ENCODE measurements at regions not wholly inside any gene's neighbourhood (a gene's known extent, or its start where the extent isn't known, plus 50 kb on each side); places are given as distances from the start of the nearest gene placed in this dataset.

- Histone ChIP-seq H3K4me3 (replicated peaks in 1 of 4; ENCODE audit: control extremely low read depth in 1 of 4, insufficient read depth in 1 of 4, low read depth in 3 of 4, low read length in 4 of 4) (no peak overlapping the region), H3K27ac (ENCODE audit: insufficient read depth, low read length) (no peak overlapping the region), H4K20me1 (ENCODE audit: control insufficient read depth, extremely low read depth, insufficient read depth, low read length) (no peaks in the 10 kb centered on the region), H3K9me3 (ENCODE audit: control insufficient read depth, insufficient read depth, low read depth, low read length) (no peaks in the 10 kb centered on the region), H3K79me2 (ENCODE audit: control insufficient read depth, insufficient read depth, low read length) (no peaks in the 10 kb centered on the region), H3K27me3 (ENCODE audit: control insufficient read depth, insufficient read depth, low read length) (no peaks in the 10 kb centered on the region), H2AFZ (ENCODE audit: low read length) (no peak overlapping the region), H3K9ac (ENCODE audit: insufficient read depth, low read length) (no peak overlapping the region), H3K4me1 (ENCODE audit: control insufficient read depth, extremely low read depth, insufficient read depth, low read length) (no peaks in the 10 kb centered on the region), H3K36me3 (ENCODE audit: control insufficient read depth, insufficient read depth, low read length) (no peaks in the 10 kb centered on the region), H3K4me2 (ENCODE audit: extremely low read depth, insufficient read depth, low read length) (no peak overlapping the region)
- no peak for DNase-seq (ENCODE audit: low read depth in 2 of 2)
- no peak for TF ChIP-seq CTCF (conservative IDR thresholded peaks at IDR 0.05 in 1 of 2, IDR thresholded peaks at IDR 0.05 in 1 of 2; ENCODE audit: low read depth in 1 of 2, low read length in 2 of 2)
- no peak for TF ChIP-seq EZH2 (IDR thresholded peaks at IDR 0.05; ENCODE audit: low read length, missing control alignments)
These were observed 321.7 kb downstream of the ANKRD50 start for GRCh38 chr4:124390861-124391260.

- H3K79me2 ChIP-seq (ENCODE audit: control insufficient read depth, insufficient read depth, low read length): no peaks in the 10 kb centered on the region
- no peaks in the 10 kb centered on the region for H4K20me1 ChIP-seq (ENCODE audit: control insufficient read depth, extremely low read depth, insufficient read depth, low read length)
- no peak for DNase-seq (ENCODE audit: low read depth in 2 of 2)
- H3K9ac ChIP-seq (ENCODE audit: insufficient read depth, low read length): no peak overlapping the region
- no peak overlapping the region for H3K4me2 ChIP-seq (ENCODE audit: extremely low read depth, insufficient read depth, low read length)
- no peaks in the 10 kb centered on the region for H3K36me3 ChIP-seq (ENCODE audit: control insufficient read depth, insufficient read depth, low read length)
- H2AFZ ChIP-seq (ENCODE audit: low read length): no peak overlapping the region
- no peak for TF ChIP-seq CTCF (conservative IDR thresholded peaks at IDR 0.05 in 1 of 2, IDR thresholded peaks at IDR 0.05 in 1 of 2; ENCODE audit: low read depth in 1 of 2, low read length in 2 of 2)
- TF ChIP-seq EZH2 (IDR thresholded peaks at IDR 0.05; ENCODE audit: low read length, missing control alignments): no peak
- no peak overlapping the region for H3K4me3 ChIP-seq (replicated peaks in 1 of 4; ENCODE audit: control extremely low read depth in 1 of 4, insufficient read depth in 1 of 4, low read depth in 3 of 4, low read length in 4 of 4)
- no peaks in the 10 kb centered on the region for H3K4me1 ChIP-seq (ENCODE audit: control insufficient read depth, extremely low read depth, insufficient read depth, low read length)
- H3K27ac ChIP-seq (ENCODE audit: insufficient read depth, low read length): no peak overlapping the region
- no peaks in the 10 kb centered on the region for H3K9me3 ChIP-seq (ENCODE audit: control insufficient read depth, insufficient read depth, low read depth, low read length)
- no peaks in the 10 kb centered on the region for H3K27me3 ChIP-seq (ENCODE audit: control insufficient read depth, insufficient read depth, low read length)
These were observed 316.2 kb downstream of the ANKRD50 start for GRCh38 chr4:124396333-124396732.

DNA sequence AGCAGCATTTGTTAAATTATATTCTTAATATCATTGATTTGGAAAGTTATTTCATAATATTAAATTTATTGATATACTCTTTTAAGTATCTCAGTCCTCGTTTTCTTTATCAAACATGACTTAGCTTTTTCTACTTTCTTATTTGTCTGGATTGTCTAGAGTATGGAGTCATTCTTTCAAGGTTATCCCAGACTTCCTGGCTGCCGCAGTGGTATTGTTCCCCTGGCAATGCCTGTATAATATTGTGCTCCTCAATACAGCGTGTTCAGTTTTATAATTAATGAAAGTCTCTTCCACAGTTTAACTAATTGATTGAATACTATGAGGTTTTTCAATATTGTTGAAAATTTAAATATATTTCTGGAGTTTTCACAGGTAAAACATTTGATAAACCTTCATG, 310.9 kb downstream of the ANKRD50 start:
- no peaks in the 10 kb centered on the region for H3K27me3 ChIP-seq (ENCODE audit: control insufficient read depth, insufficient read depth, low read length)
- no peak for DNase-seq (ENCODE audit: low read depth in 2 of 2)
- no peak overlapping the region for H3K9ac ChIP-seq (ENCODE audit: insufficient read depth, low read length)
- H4K20me1 ChIP-seq (ENCODE audit: control insufficient read depth, extremely low read depth, insufficient read depth, low read length): no peaks in the 10 kb centered on the region
- no peaks in the 10 kb centered on the region for H3K4me1 ChIP-seq (ENCODE audit: control insufficient read depth, extremely low read depth, insufficient read depth, low read length)
- no peaks in the 10 kb centered on the region for H3K36me3 ChIP-seq (ENCODE audit: control insufficient read depth, insufficient read depth, low read length)
- H3K4me3 ChIP-seq (replicated peaks in 1 of 4; ENCODE audit: control extremely low read depth in 1 of 4, insufficient read depth in 1 of 4, low read depth in 3 of 4, low read length in 4 of 4): no peak overlapping the region
- H3K4me2 ChIP-seq (ENCODE audit: extremely low read depth, insufficient read depth, low read length): no peak overlapping the region
- H3K9me3 ChIP-seq (ENCODE audit: control insufficient read depth, insufficient read depth, low read depth, low read length): no peaks in the 10 kb centered on the region
- no peak for TF ChIP-seq CTCF (conservative IDR thresholded peaks at IDR 0.05 in 1 of 2, IDR thresholded peaks at IDR 0.05 in 1 of 2; ENCODE audit: low read depth in 1 of 2, low read length in 2 of 2)
- no peak for TF ChIP-seq EZH2 (IDR thresholded peaks at IDR 0.05; ENCODE audit: low read length, missing control alignments)
- no peak overlapping the region for H2AFZ ChIP-seq (ENCODE audit: low read length)
- no peak overlapping the region for H3K27ac ChIP-seq (ENCODE audit: insufficient read depth, low read length)
- no peaks in the 10 kb centered on the region for H3K79me2 ChIP-seq (ENCODE audit: control insufficient read depth, insufficient read depth, low read length)

Measured in fibroblast of lung (primary cell).